Mesodermal cell (in vitro differentiated cells): ENCODE measurements at regions not wholly inside any gene's neighbourhood (a gene's known extent, or its start where the extent isn't known, plus 50 kb on each side); places are given as distances from the start of the nearest gene placed in this dataset.
A peak's percentile ranks its signal among the peaks of the same experiment; 100 is the strongest.
"Not testable (repeated sequence)": the region's sequence is repeated elsewhere in the genome, so short reads cannot be mapped to it uniquely, and the experiment has no call there.

Experiments
- H3K27ac ChIP-seq: 2 replicates; pipeline ENCODE4 v1.7.0; 2013; ENCODE audit warnings: mild to moderate bottlenecking, low read depth, low read length, moderate library complexity; ENCODE audit not compliant: severe bottlenecking
- H3K36me3 ChIP-seq: 2 replicates; pipeline ENCODE4 v1.7.1; 2013; ENCODE audit warnings: mild to moderate bottlenecking, low read length, moderate library complexity; ENCODE audit not compliant: control insufficient read depth, insufficient read depth
- H3K4me1 ChIP-seq: one replicate; pipeline ENCODE4 v1.7.1; 2013; ENCODE audit warnings: mild to moderate bottlenecking, low read length; ENCODE audit not compliant: insufficient read depth, control insufficient read depth, poor library complexity, severe bottlenecking
- H3K4me3 ChIP-seq: 2 replicates; pipeline ENCODE4 v1.7.0; 2013; ENCODE audit warnings: low read length, control low read depth, mild to moderate bottlenecking; ENCODE audit not compliant: insufficient read depth, poor library complexity, severe bottlenecking; ENCODE audit errors: extremely low read depth
- H3K9me3 ChIP-seq: 2 replicates; pipeline ENCODE4 v1.7.1; 2013; ENCODE audit warnings: mild to moderate bottlenecking, low read length, moderate library complexity; ENCODE audit not compliant: control insufficient read depth
- WGBS, 2 experiments: methylation state at CpG; one replicate each; pipeline ENCODE4 v1.1.5; 2013; ENCODE audit warnings: missing lambda C conversion rate in 2 of 2; ENCODE audit not compliant: insufficient coverage in 2 of 2; 5-methylcytosine and 5-hydroxymethylcytosine counted together

DNA sequence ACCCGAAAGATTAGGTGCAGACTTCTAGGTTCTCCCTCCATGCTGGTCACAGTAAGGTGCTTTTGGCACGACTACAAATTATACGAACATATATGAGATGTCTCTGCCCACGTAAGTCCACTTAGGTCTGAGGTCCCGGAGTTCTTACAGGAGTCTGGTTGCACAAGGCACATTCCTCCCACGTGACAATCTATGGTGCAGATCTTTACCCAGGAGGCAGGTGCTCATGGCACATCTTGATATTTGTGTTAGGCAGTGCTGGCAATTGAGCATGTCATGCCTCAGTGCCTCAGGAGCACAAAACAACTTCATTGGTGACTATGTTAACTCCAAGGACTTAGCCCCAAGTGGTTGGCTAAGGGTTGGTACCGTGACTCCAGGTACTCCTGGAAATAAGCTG lies 92.0 kb upstream of the AMN1 start:
- Histone ChIP-seq H3K9me3 (peaks cover 4% of the 10 kb centered on the region), H3K4me1 (no peaks in the 10 kb centered on the region), H3K36me3 (no peaks in the 10 kb centered on the region), H3K4me3 (no peak overlapping the region), H3K27ac (no peak overlapping the region)
- 94% methylated on average over 7 of the region's 7 CpGs for WGBS, 2 experiments

DNA sequence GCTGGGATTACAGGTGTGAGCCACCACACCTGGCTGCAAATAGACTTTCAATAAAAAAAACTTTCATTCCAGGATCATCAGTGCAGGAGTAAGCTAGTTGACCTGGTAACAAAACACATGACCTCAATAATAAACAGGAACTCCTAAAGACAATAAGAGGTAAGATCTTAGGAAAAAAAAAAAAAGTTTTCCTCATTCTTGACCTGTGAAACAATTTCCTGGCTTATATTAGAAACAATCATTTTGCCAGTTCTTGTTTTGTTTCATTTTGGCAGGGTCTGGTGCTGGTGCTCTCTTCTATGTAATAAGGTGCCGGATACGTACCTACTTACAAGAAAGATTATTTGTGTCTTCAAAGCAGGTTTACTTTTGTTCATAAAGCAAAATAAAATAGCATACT lies 90.6 kb upstream of the AMN1 start:
- Histone ChIP-seq H3K36me3 (no peaks in the 10 kb centered on the region), H3K27ac (peak overlapping the region; percentile 66), H3K9me3 (no peaks in the 10 kb centered on the region), H3K4me1 (no peaks in the 10 kb centered on the region), H3K4me3 (no peak overlapping the region)
- no CpG with 5 or more reads among the region's 2 CpGs for WGBS, 2 experiments

- H3K9me3 ChIP-seq, result no peaks in the 10 kb centered on the region
- no CpG with 5 or more reads among the region's 2 CpGs for WGBS, 2 experiments
- peak overlapping the region; percentile 16 for H3K27ac ChIP-seq
- H3K4me1 ChIP-seq, result no peaks in the 10 kb centered on the region
- H3K4me3 ChIP-seq, result no peak overlapping the region
- no peaks in the 10 kb centered on the region for H3K36me3 ChIP-seq
Measured at GRCh38 chr12:31818623-31819268, 89.9 kb upstream of the AMN1 start.

GRCh38 chr12:31817120-31817519 lies 88.3 kb upstream of the AMN1 start:
- no peak overlapping the region for H3K27ac ChIP-seq
- H3K4me1 ChIP-seq, result no peaks in the 10 kb centered on the region
- H3K4me3 ChIP-seq, result no peak overlapping the region
- WGBS, 2 experiments, result 89 to 100% methylated on average over 1 to 3 of the region's 5 CpGs
- no peaks in the 10 kb centered on the region for H3K36me3 ChIP-seq
- no peaks in the 10 kb centered on the region for H3K9me3 ChIP-seq

- Histone ChIP-seq H3K4me1 (no peaks in the 10 kb centered on the region), H3K27ac (no peak overlapping the region), H3K36me3 (no peaks in the 10 kb centered on the region), H3K4me3 (no peak overlapping the region), H3K9me3 (no peaks in the 10 kb centered on the region)
- no CpG with 5 or more reads among the region's 1 CpG for WGBS, 2 experiments
Measured at GRCh38 chr12:31815096-31815495, 86.3 kb upstream of the AMN1 start.

GRCh38 chr12:31813305-31813704 lies 84.5 kb upstream of the AMN1 start:
- no peaks in the 10 kb centered on the region for H3K9me3 ChIP-seq
- no peaks in the 10 kb centered on the region for H3K4me1 ChIP-seq
- WGBS, 2 experiments, result 33% methylated on average over 1 of the region's 1 CpG; no CpG with 5 or more reads in 1 of the 2 experiments
- no peaks in the 10 kb centered on the region for H3K36me3 ChIP-seq
- no peak overlapping the region for H3K27ac ChIP-seq
- H3K4me3 ChIP-seq, result no peak overlapping the region

GRCh38 chr12:31807773-31808097 lies 78.9 kb upstream of the AMN1 start:
- WGBS, 2 experiments, result no CpG with 5 or more reads among the region's 1 CpG
- peaks cover 4% of the 10 kb centered on the region for H3K4me1 ChIP-seq
- H3K4me3 ChIP-seq, result no peak overlapping the region
- no peaks in the 10 kb centered on the region for H3K36me3 ChIP-seq
- H3K27ac ChIP-seq, result peak overlapping the region; percentile 62
- H3K9me3 ChIP-seq, result no peaks in the 10 kb centered on the region

- not testable (repeated sequence) for H3K36me3 ChIP-seq, H3K4me1 ChIP-seq, H3K9me3 ChIP-seq, H3K4me3 ChIP-seq
- WGBS, 2 experiments, result 89 to 96% methylated on average over 8 to 9 of the region's 12 CpGs
- peak overlapping the region; percentile 62 for H3K27ac ChIP-seq
Measured at GRCh38 chr12:31807081-31807772, 78.4 kb upstream of the AMN1 start.

DNA sequence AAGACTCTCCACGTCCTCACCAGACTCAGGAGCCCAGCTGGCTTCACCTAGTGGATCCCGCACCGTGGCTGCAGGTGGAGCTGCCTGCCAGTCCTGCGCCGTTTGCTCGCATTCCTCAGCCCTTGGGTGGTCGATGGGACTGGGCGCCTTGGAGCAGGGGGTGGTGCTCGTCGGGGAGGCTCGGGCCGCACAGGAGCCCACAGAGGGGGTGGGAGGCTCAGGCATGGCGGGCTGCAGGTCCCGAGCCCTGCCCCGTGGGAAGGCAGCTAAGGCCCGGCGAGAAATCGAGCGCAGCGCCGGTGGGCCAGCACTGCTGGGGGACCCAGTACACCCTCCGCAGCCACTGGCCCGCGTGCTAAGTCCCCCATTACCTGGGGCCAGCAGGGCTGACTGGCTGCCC lies 76.9 kb upstream of the AMN1 start:
- not testable (repeated sequence) for H3K27ac ChIP-seq, H3K36me3 ChIP-seq, H3K9me3 ChIP-seq, H3K4me3 ChIP-seq, H3K4me1 ChIP-seq
- WGBS, 2 experiments, result 92 to 97% methylated on average over 7 of the region's 24 CpGs

DNA sequence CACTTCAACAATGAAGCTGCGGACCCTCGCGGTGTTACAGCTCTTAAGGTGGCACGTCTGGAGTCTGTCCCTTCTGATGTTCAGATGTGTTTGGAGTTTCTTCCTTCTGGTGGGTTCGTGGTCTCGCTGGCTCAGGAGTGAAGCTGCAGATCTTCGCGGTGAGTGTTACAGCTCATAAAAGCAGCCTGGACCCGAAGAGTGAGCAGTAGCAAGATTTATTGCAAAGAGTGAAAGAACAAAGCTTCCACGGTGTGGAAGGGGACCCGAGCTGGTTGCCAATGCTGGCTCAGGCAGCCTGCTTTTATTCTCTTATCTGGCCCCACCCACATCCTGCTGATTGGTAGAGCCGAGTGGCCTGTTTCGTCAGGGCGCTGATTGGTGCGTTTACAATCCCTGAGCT lies 75.9 kb upstream of the AMN1 start:
- H3K27ac ChIP-seq, H3K9me3 ChIP-seq, H3K4me1 ChIP-seq, H3K36me3 ChIP-seq, H3K4me3 ChIP-seq: not testable (repeated sequence)
- WGBS, 2 experiments, result 93 to 100% methylated on average over 2 to 4 of the region's 15 CpGs

- H3K27ac ChIP-seq, result no peak overlapping the region
- WGBS, 2 experiments, result 100% methylated on average over 1 of the region's 1 CpG
Measured at GRCh38 chr12:31804185-31804504, 75.3 kb upstream of the AMN1 start.

More at GRCh38 chr12:31804185-31804504, 75.3 kb upstream of the AMN1 start:
- H3K4me3 ChIP-seq, result no peak overlapping the region
- no peaks in the 10 kb centered on the region for H3K9me3 ChIP-seq
- H3K4me1 ChIP-seq, result peaks cover 4% of the 10 kb centered on the region
- H3K36me3 ChIP-seq, result no peaks in the 10 kb centered on the region
